GM18508 (cell line): ENCODE measurements at regions not wholly inside any gene's neighbourhood (a gene's known extent, or its start where the extent isn't known, plus 50 kb on each side); places are given as distances from the start of the nearest gene placed in this dataset.

Experiments used
- ATAC-seq: cut with Tn5 transposase; IDR thresholded peaks from one replicate; pipeline ENCODE4 v1.9.1; 2021; ENCODE audit warnings: moderate number of reproducible peaks; ENCODE audit not compliant: insufficient read depth, unreplicated experiment

DNA sequence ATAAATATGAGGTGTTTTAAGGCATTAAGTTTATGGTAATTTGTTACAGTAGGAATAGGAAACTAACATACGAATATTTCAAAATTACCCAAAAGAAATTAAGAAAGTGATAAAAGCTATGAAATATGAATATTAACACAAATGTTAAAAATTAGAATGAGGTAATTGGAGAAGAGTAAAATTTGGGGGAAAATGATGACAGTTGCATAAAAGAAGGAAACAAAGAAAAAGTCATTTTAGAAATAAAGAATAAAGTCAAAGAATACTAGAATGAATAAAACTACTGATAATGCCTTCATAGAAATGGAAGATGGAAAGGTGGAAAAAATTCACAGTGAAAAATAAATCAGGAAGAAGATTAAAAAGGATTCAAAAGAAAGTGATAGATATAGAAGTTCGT is 522.9 kb upstream of the NR3C2 start:
- ATAC-seq = no peak

DNA sequence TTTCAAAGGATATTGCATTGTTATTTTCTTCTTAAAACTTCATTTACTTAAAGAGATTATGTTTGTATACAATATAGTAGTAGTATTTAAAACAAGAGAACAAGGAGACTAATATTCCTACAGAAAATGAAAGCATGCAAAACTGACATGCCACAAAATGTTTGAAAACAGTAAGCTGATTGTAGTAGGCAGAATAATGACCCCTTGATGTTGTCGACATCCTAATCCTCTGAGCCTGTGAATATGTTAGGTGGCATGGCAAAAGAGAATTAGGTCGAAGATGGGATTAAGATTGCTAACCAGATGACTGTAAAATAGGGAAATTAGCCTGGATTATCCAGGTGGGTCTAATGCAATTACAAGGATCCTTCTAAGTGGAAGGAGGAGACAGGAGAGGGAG is 522.2 kb upstream of the NR3C2 start:
- no peak for ATAC-seq

DNA sequence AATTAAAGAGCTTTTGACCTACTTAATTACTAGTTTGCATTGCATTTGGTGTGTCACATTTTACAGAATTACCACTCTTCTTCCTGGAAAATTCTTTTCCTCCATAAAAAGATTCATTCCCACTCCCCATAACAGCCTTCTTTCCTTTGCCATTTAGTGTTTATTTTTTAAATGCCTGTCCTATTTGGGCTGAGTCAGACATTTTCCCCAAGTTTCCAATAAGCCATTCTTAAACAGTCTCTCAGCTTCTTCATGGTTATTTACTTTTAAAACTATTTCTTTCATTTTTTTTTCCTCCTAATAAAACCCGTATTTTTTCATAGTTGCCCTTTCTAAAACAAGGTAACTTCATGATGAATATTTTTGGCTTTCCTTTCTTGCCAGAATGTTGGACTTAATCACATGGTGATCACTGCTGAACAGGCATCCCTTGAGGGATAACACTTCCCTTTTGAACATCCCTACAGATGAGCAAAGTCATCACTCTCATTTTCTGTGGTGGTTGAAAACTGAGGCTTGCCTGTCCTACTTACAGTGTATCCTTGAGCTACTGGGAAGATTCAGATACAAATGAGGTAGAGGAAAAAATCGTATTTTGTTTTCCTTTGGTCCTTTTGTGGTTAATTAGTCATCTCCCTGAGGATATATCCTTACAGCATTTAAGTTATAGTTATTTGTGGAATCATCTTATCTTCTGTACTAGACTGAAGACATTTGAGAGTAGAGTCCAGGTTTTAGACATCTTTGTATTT is 520.5 kb upstream of the NR3C2 start:
- no peak for ATAC-seq

DNA sequence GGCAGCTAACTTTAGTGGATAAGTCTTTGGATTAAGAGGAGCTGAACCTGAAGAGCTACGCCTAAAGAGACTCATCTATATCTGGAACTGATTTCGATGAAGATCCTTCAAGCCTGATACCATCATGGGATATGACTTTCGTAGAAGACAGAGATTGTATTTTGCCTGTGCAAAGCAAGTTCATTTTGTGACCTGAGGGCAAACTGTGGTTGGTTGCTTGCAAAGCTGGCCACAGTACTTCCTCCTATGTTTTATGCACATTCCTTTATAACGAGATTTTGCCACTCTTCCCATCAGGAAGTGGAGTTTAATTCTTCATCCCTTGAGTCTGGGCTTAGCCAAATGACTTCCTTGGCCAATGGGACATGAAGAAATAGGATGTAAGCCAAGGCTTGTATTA is 519.3 kb upstream of the NR3C2 start:
- ATAC-seq = no peak

DNA sequence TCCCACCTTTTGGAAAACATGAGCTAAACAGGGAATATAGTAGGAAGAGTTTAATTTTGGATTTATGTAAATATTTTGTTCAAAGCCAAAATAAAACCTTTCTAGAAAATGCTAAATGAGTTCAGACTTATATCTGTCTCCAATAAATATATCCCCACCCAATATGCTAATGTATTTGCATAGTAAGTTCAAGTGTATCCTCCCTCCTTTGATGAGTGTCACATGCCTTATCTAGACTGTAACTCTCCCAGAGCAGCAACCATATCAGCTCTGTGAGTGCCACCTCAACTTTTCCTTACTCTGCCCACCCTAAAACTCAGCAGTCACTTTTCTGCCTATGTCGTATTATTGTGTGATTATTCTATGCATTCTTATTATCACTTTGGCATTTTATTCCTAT is 516.1 kb upstream of the NR3C2 start:
- ATAC-seq = no peak

DNA sequence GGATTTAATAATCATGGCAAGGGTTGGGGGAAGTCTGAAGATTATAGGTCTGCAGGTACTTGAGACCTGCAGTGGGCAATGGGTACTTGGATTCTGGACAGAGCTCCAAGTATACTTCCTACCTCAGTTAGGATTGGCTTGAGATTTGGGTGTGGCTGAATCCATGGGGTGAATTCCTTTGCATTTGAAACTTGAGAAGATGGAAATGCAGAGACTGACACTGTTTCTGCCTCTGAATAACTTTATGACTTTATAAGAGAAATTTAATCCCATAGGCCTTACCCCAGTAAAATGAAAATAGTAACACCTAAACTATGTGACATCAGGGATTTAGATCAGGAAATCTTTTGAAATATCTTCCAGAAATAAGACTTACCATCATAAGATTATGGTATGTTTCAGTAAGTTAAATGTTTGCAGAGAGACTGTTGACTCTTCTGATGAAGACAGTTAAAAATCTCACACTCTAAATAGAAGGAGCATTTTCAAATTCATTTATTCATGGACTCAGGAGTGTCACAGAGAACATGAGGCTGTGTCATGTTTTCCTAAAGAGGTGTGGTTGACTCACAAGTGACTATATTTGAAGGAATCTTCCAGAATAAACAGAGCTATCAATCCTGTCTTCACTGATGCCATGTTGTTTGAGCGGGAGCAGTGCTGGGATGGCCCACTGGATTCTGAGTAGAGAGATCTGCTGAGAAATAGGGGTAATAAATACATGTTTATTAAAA is 513.5 kb upstream of the NR3C2 start:
- ATAC-seq = no peak

DNA sequence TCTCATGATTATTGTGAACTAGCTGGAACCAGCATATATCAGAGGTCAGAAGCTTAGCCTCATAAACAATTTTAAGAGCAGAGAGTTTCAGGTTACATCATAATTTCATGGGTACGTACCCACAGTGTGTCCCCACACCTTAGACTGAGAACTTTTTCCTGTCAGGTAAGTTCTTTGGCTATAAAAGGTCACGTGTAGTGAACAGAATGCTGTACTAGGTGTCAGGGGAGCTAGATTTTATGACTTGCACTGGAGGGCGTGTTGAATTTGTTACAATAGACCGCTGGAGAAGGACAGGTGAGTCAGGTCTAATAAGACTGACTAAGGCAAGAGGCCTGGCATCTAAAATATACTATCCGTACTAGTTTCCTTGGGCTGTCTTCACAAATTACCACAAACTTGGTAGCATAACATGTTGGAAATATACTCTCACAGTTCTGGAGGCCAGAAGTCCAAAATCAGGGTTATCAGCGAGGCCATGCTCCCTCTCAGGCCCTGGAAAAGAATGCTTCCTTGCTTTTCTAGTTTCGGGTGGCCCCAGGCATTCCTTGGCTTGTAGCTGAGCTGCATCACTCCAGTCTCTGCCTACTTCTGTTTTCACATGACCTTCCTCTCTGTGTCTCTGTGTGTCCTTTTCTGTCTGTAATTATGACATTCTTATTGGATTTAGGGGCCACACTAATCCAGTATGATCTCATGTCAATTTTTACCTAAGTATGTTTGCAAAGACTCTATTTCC is 512.0 kb upstream of the NR3C2 start:
- ATAC-seq = no peak

DNA sequence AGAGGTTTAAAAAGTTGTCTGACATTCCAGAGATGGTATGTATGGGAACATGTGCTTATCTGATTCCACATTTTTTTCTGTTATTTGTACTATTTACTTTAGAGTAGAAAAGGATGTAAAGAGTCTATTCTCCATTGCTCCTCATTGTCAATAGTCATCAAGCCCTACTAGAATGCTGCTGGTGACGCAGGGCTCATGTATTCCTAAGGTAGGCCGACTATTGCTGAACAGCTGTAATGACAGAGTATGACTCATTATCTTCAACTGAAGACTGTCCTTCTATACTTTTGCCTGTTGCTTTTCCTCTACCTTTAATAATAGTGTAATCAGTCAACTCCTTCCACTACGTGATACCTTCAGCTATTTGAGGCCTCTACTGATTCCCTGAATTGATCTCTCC is 509.1 kb upstream of the NR3C2 start:
- no peak for ATAC-seq

DNA sequence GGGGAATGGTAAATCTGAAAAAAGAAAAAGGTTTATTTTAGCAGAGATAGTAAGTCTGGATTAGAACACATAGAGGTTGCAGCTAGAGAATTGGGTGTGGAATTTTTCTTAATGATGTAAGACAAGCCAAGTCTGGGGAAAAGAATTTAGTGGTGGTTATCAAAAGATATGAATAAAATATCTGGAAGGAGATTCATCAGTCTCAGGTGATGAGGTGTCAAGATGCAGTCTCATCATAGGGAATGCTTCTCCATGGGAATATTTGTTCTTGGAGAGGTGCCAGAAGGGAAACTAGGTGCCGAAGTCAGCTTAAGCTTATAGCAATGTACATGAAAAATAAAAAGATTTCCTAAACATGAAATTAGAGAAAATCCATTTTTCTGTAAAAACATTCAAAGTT is 504.1 kb upstream of the NR3C2 start:
- ATAC-seq = no peak

DNA sequence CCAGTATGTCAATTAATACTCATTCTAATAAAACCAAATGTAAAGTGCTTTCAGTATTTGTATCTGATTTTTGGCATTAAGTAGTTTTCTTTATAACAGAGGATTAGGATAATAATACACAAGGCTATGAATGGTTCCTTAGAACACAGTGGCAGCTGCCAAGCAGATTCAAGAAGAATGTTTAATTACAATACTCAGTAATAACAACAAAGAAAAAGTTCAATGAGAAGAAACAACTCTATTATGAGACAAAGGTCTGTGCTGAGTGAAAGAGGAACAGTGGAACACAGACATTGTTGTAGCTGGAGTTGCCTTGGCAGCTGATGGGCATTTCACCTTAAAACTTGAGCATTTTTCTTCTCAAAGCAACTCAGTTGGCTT is 502.6 kb upstream of the NR3C2 start:
- no peak for ATAC-seq

DNA sequence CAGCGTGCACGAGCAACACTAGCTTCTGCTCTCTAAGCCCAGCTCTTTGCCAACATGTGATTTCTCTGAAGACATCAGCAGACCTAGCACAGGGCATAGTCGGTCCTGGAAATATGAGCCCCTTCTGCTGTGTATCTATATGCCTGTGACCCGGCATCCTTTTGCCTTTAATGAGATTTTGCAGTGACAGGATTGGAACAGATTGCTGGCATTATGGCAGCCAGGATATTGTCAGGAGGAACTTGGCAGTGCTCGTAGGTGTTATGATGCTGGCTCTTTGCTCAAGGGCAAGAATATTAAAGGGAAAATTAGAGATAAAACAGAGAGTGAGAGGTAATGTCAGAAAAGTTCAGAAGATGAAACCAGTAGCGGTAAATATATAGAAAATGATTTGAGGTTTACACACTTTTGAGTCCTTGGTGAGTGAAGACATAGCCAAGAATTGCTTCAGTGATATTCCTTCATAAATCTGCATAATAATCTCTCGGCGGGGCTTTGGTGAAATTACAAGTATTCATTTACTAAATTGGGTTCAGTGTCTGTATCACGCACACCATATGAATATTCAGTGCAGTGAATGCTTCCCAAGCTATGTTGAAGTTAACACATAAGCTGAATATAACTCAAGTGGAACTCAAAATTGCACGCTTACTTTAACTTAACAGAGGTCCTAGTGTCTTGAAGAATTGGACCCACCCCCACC is 502.1 kb upstream of the NR3C2 start:
- no peak for ATAC-seq

DNA sequence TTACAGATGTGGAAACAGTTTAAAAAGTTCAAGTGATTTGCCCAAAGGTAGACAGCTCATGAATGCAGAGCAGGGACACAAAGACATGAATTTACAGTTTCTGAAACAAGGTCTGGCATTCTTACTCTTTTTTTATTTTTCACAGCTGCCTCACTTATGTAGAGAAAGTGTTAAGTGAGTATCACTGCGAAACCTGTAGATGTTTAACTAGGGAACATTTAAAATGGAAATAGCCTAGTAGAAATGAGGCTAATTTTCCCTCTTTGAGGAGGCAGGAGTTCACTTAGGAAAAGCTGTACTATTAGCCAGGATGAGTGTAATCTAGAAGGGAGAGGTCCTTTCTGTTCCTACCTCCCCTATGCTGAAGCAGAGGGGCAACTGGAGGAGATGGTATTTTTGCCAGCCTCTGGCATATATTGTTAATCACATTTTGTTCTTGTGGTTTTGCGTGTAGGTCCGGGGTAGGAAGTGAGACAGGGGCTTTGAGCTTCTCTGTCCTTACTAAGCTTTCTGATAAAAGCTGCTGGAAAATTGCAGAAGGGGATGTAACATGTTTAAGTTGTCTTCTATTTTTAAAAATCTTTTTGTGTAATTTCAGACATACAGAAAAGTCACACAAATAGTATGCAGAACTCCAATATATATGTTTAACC is 492.8 kb upstream of the NR3C2 start:
- ATAC-seq = no peak

DNA sequence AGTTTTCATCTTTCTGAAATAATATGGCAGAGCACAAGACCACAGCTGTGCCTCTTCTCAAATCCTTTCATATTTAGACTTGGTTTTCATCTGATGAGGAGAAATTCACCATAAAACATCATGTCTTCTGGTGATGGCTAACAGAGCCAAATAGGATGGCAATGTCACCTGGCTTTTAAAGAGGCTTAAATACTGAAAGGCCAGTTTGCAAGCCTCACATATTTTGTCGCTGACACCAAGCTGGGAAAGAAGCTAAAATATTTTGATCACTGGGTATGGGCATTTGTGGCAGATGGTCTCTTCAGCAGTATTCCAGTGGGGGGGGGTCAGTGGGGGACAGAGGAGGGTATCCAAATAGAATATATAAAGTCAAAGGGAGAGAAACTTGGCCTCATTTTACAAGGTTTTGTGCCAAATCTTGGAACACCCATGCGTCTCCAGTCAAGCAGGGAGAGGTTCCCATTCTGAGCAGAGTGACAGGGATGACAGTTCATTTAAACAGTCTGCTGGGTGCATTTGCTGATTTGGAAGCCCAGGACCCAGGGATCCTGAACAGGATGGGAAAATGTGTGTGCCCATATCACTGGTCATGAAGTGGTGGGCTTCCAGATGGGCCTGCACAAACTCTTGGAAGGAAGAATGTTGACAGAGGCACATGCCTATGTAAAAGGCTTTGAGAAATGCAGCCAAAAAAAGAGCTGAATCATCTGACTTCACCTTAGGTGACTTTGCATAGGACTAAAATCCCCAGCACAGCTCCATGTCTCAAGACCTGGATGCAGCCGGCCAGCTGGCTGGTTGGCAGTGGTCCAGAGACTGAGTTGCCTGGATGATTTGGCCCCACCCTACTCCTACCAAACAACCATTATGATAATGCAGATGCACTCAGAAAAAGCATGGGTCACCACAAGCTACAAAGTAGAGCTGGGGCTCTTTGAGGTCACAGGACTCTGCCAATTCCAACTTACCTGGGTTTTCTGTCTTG is 484.4 kb upstream of the NR3C2 start:
- no peak for ATAC-seq

DNA sequence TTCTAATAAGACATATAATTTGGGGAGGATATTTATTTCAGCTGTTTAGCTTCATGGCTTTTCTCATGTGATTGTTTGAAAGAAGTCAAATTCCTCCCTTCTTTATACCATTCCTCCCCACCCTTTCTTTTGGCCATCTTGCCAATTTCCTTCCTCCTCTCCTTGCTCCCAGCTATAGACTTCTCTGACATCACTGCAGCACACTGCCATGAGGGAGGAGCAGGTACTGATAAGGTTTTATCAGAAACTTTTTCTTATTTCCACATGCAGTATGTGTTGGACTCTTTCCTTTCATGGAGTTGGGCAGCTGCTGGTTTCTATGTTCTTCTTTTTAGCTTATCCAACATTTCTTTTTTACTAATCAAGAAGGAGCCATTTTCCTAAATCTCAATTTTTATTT is 481.7 kb upstream of the NR3C2 start:
- ATAC-seq = no peak

DNA sequence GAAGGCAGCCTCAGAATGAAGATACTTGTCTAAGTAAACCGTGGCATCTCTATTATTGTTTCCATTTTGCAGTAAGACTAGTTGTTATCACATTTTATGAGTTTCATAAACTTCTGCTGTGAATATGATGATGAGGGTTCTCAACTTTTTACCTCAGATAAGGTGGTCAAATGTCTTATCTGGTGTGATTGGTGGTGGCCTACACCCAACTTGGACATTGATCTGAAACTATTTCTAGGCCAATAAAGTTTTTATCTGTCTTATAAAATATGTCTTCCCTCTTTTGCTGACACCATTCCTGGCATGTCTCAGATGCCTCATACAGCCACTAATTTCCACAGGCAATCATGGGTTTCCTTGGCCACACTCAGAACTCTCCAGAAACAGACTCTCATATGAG is 480.3 kb upstream of the NR3C2 start:
- ATAC-seq = no peak

DNA sequence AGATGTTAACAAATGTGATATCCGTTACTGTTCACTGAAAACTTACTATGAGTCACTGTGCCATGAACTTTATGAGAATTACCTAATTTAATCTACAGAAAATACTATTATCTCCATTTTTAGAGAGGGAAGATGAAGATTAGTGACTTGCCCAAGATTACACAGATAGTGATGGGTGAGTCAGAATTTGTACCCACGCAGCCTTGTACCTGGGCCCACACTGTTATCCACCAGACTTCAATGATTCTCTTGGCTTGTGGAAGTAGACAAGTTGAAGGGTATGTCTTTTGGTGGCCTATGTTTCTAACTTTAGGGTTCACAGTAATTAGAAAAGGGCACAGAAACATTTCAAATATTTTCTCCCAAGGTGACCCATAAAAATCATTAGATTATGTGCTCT is 472.5 kb upstream of the NR3C2 start:
- ATAC-seq = no peak

DNA sequence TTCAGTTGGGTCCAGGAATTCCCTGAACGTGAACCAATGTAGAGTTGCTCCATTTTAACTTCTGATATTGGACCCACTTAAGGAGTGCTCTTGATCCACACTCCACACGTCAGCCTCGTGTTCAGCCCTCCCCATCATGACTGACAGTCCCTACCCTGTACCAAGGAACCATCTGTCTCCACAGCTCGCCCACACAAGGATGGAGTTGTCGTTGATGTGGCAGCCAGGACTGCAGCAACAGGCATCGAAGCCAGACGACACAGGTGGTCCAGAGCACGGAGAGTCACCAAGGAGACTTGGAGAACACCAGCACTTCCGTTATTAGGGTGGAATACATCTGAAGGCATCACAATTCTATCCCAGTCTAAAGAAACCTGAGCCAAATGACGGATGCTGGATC is 472.1 kb upstream of the NR3C2 start:
- no peak for ATAC-seq

DNA sequence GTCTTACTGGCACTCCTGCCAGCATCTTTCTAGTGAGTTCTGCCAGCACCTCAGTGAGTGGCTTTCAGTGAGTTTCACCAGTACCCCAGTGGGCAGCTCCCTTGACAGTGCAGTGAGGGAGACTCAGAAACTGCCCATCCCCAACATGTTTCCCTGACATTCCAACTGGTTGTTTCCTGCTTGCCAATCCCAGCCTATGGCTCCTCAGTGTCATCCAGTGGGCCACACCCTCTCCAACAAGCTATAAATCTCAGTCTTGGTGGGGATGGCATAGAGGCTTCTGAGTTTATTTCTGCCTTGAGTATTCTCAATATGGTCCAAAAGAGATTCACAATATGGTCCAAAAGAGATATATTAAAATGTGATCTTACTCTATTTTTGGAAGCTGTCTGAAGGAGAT is 461.2 kb upstream of the NR3C2 start:
- ATAC-seq = no peak

DNA sequence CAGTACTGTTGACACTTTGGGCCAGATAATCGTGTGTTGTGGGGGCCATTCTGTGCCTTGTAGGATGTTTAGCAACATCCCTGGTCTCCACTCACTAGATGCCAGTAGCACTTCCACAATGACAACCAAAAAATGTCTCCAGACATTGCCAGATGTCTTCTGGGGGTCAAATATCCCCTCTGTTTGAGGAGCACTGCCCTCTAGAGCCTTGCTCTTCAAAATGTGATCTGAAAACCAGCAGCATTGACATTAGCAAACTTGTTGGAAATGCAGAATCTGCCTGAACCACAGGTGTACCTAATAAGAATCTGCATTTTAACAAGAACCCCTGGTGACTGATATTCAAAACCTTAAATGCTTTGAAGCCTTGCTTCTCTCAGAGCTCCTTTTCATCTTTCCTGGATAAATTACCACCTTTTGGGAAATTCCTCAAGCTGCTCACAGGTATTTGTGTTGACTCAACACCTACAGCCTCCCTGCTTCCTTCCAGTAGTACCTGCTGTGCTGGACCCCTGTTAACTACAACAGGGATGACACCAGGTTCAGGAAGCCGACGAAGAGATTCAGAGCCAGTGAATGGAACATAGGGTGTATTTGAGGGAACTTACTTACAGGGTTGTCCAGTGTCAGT is 459.0 kb upstream of the NR3C2 start:
- no peak for ATAC-seq
